ENCODE measurements at regions not wholly inside any gene's neighbourhood (a gene's known extent, or its start where the extent isn't known, plus 50 kb on each side); places are given as distances from the start of the nearest gene placed in this dataset. TPM values are rescaled to one million over a fixed set of nuclear protein-coding genes. Genes with fewer than 3 reads are reported as not detected.

DNA sequence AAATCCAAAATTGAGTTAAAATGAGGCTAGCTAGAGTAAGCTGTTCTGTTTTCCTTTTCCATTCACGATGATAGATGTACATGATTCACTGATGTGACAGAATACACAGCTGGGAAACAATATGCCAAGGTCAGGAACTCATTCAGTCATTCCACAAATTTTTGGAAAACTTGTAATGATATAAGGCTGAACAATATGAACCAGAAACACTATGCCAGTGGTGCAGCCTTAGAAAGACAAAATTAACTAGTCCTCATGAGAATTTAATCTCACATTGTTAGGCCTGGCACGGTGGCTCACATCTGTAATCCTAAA lies 50.0 kb upstream of the NDST3 start:
- Histone ChIP-seq H3K9me2 (ENCODE audit: insufficient read depth, low read length) (no peaks in the 10 kb centered on the region), H2AFZ (ENCODE audit: low read length) (no peak overlapping the region), H3K27ac (ENCODE audit: low read depth, low read length, poor library complexity, severe bottlenecking) (no peak overlapping the region), H3K4me3 (ENCODE audit: low read depth, low read length, poor library complexity, severe bottlenecking) (no peak overlapping the region), H3K36me3 (ENCODE audit: insufficient read depth, low read length) (no peaks in the 10 kb centered on the region), H4K20me1 (ENCODE audit: insufficient read depth, low read length) (no peaks in the 10 kb centered on the region), H3K4me1 (ENCODE audit: insufficient read depth, low read length, poor library complexity, severe bottlenecking) (no peaks in the 10 kb centered on the region), H3K79me2 (ENCODE audit: insufficient read depth, low read depth, low read length) (no peaks in the 10 kb centered on the region), H3K4me2 (ENCODE audit: low read length) (no peak overlapping the region), H3K9me3 (ENCODE audit: low read length) (no peaks in the 10 kb centered on the region)
- CTCF ChIA-PET (ENCODE audit: unreplicated experiment): no interaction called here
- no peak for DNase-seq (ENCODE audit: low spot score)
- intact Hi-C loops (cut with micrococcal nuclease; ENCODE audit: unreplicated experiment): no loop called here
- POLR2A ChIA-PET: no interaction called here
- no TSS peak for BruUV-seq (replicated peaks)
- no peak for TF ChIP-seq CTCF (conservative IDR thresholded peaks at IDR 0.05; ENCODE audit: low read length)
- no peak for TF ChIP-seq EZH2phosphoT487 (IDR thresholded peaks at IDR 0.05; ENCODE audit: borderline replicate concordance, low read depth, low read length)

Small RNA genes lying in the stretch of these regions (small RNA-seq; reads per million reads assigned to genes)
- not detected for gene AC107399.1
